ENCODE measurements at regions not wholly inside any gene's neighbourhood (a gene's known extent, or its start where the extent isn't known, plus 50 kb on each side); places are given as distances from the start of the nearest gene placed in this dataset.

DNA sequence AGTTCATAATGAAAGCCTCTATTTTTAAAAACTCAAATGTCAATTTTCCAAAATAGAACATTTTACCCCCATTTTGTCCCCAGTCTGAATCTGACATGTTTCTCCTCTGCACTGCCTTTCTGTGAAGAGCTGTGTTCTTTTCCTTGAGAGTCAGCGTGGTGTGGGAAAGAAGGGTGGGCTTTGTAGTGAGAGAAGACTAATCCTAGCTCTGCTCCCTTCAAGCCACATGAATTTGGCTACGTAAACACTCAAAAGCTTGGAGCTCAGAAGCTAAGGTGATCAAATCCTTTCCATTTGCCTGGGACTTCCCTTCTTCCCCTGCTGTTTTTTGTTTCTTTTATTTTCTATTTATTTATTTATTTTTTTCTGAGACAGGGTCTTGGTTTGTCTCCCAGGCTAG, 598.5 kb downstream of the TLR4 start:
- TF ChIP-seq, protein P1, sequence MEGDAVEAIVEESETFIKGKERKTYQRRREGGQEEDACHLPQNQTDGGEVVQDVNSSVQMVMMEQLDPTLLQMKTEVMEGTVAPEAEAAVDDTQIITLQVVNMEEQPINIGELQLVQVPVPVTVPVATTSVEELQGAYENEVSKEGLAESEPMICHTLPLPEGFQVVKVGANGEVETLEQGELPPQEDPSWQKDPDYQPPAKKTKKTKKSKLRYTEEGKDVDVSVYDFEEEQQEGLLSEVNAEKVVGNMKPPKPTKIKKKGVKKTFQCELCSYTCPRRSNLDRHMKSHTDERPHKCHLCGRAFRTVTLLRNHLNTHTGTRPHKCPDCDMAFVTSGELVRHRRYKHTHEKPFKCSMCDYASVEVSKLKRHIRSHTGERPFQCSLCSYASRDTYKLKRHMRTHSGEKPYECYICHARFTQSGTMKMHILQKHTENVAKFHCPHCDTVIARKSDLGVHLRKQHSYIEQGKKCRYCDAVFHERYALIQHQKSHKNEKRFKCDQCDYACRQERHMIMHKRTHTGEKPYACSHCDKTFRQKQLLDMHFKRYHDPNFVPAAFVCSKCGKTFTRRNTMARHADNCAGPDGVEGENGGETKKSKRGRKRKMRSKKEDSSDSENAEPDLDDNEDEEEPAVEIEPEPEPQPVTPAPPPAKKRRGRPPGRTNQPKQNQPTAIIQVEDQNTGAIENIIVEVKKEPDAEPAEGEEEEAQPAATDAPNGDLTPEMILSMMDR (IDR thresholded peaks at IDR 0.05; ENCODE audit: low read length): no peak
- no peak for TF ChIP-seq EZH2 (IDR thresholded peaks at IDR 0.05; ENCODE audit: borderline replicate concordance, low read length)

All from OCI-LY1 (cell line).